ENCODE measurements at regions not wholly inside any gene's neighbourhood (a gene's known extent, or its start where the extent isn't known, plus 50 kb on each side); places are given as distances from the start of the nearest gene placed in this dataset.

DNA sequence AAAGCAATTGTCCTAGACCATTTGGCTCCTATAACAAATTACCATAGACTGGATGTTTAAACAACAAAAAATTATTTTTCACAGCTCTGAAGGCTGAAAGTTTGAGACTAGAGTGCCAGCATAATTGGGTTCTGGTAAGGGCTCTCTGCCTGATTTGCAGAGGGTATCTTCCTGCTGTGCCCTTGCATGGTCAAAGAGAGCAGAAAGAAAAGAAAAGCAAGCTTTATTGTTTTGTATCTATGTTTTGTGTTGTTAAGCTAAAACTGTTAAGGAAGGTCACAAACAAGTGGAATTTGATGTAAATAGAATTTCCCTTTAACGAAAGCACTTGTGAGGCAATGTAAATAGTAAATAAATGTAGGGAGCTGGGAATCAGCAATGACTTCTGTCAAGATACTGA, 1031.0 kb upstream of the ATXN7L3B start:
- TF ChIP-seq, protein P1, sequence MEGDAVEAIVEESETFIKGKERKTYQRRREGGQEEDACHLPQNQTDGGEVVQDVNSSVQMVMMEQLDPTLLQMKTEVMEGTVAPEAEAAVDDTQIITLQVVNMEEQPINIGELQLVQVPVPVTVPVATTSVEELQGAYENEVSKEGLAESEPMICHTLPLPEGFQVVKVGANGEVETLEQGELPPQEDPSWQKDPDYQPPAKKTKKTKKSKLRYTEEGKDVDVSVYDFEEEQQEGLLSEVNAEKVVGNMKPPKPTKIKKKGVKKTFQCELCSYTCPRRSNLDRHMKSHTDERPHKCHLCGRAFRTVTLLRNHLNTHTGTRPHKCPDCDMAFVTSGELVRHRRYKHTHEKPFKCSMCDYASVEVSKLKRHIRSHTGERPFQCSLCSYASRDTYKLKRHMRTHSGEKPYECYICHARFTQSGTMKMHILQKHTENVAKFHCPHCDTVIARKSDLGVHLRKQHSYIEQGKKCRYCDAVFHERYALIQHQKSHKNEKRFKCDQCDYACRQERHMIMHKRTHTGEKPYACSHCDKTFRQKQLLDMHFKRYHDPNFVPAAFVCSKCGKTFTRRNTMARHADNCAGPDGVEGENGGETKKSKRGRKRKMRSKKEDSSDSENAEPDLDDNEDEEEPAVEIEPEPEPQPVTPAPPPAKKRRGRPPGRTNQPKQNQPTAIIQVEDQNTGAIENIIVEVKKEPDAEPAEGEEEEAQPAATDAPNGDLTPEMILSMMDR (IDR thresholded peaks at IDR 0.05) = no peak
- no peak for TF ChIP-seq POLR2A (IDR thresholded peaks at IDR 0.05)
- no peak for TF ChIP-seq EP300 (IDR thresholded peaks at IDR 0.05)

Measured in tibial nerve (tissue), 4 donors.